Mesodermal cell (in vitro differentiated cells): ENCODE measurements at regions not wholly inside any gene's neighbourhood (a gene's known extent, or its start where the extent isn't known, plus 50 kb on each side); places are given as distances from the start of the nearest gene placed in this dataset.

ENCODE experiments used
- H3K27ac ChIP-seq: 2 replicates; pipeline ENCODE4 v1.7.0; 2013; ENCODE audit warnings: mild to moderate bottlenecking, low read depth, low read length, moderate library complexity; ENCODE audit not compliant: severe bottlenecking
- H3K36me3 ChIP-seq: 2 replicates; pipeline ENCODE4 v1.7.1; 2013; ENCODE audit warnings: mild to moderate bottlenecking, low read length, moderate library complexity; ENCODE audit not compliant: control insufficient read depth, insufficient read depth
- H3K4me1 ChIP-seq: one replicate; pipeline ENCODE4 v1.7.1; 2013; ENCODE audit warnings: mild to moderate bottlenecking, low read length; ENCODE audit not compliant: insufficient read depth, control insufficient read depth, poor library complexity, severe bottlenecking
- H3K4me3 ChIP-seq: 2 replicates; pipeline ENCODE4 v1.7.0; 2013; ENCODE audit warnings: low read length, control low read depth, mild to moderate bottlenecking; ENCODE audit not compliant: insufficient read depth, poor library complexity, severe bottlenecking; ENCODE audit errors: extremely low read depth
- H3K9me3 ChIP-seq: 2 replicates; pipeline ENCODE4 v1.7.1; 2013; ENCODE audit warnings: mild to moderate bottlenecking, low read length, moderate library complexity; ENCODE audit not compliant: control insufficient read depth
- WGBS, 2 experiments: methylation state at CpG; one replicate each; pipeline ENCODE4 v1.1.5; 2013; ENCODE audit warnings: missing lambda C conversion rate in 2 of 2; ENCODE audit not compliant: insufficient coverage in 2 of 2; 5-methylcytosine and 5-hydroxymethylcytosine counted together

GRCh38 chr3:22029480-22029879, 278.5 kb upstream of the ZNF385D start:
- Histone ChIP-seq H3K4me1 (no peaks in the 10 kb centered on the region), H3K27ac (no peak overlapping the region), H3K9me3 (no peaks in the 10 kb centered on the region), H3K4me3 (no peak overlapping the region), H3K36me3 (no peaks in the 10 kb centered on the region)
- WGBS, 2 experiments, result 75 to 94% methylated on average over 2 of the region's 4 CpGs

- Histone ChIP-seq H3K36me3 (no peaks in the 10 kb centered on the region), H3K4me3 (no peak overlapping the region), H3K9me3 (no peaks in the 10 kb centered on the region), H3K27ac (no peak overlapping the region), H3K4me1 (no peaks in the 10 kb centered on the region)
Observed at GRCh38 chr3:22039161-22039560, 288.2 kb upstream of the ZNF385D start.

- no peaks in the 10 kb centered on the region for H3K4me1 ChIP-seq
- no CpG with 5 or more reads among the region's 1 CpG for WGBS, 2 experiments
Observed at GRCh38 chr3:22040150-22040549, 289.1 kb upstream of the ZNF385D start.

GRCh38 chr3:22045882-22046281, 294.9 kb upstream of the ZNF385D start:
- WGBS, 2 experiments, result 100% methylated on average over 1 of the region's 1 CpG; no CpG with 5 or more reads in 1 of the 2 experiments
- no peaks in the 10 kb centered on the region for H3K4me1 ChIP-seq
- H3K4me3 ChIP-seq, result no peak overlapping the region
- H3K27ac ChIP-seq, result no peak overlapping the region
- H3K9me3 ChIP-seq, result no peaks in the 10 kb centered on the region
- no peaks in the 10 kb centered on the region for H3K36me3 ChIP-seq

More at GRCh38 chr3:22040150-22040549, 289.1 kb upstream of the ZNF385D start:
- no peaks in the 10 kb centered on the region for H3K9me3 ChIP-seq
- no peak overlapping the region for H3K4me3 ChIP-seq
- no peaks in the 10 kb centered on the region for H3K36me3 ChIP-seq
- H3K27ac ChIP-seq, result no peak overlapping the region

GRCh38 chr3:22063500-22063899, 312.5 kb upstream of the ZNF385D start:
- Histone ChIP-seq H3K36me3 (no peaks in the 10 kb centered on the region), H3K4me3 (no peak overlapping the region), H3K27ac (no peak overlapping the region), H3K4me1 (no peaks in the 10 kb centered on the region), H3K9me3 (no peaks in the 10 kb centered on the region)
- 78 to 86% methylated on average over 3 of the region's 3 CpGs for WGBS, 2 experiments

- no CpG with 5 or more reads among the region's 2 CpGs for WGBS, 2 experiments
Observed at GRCh38 chr3:22068619-22069018, 317.6 kb upstream of the ZNF385D start.

GRCh38 chr3:22088204-22088603, 337.2 kb upstream of the ZNF385D start:
- Histone ChIP-seq H3K4me3 (no peak overlapping the region), H3K36me3 (no peaks in the 10 kb centered on the region), H3K4me1 (no peaks in the 10 kb centered on the region), H3K9me3 (no peaks in the 10 kb centered on the region), H3K27ac (no peak overlapping the region)
- WGBS, 2 experiments, result 14 to 90% methylated on average over 1 to 2 of the region's 3 CpGs

More at GRCh38 chr3:22068619-22069018, 317.6 kb upstream of the ZNF385D start:
- Histone ChIP-seq H3K36me3 (no peaks in the 10 kb centered on the region), H3K4me1 (no peaks in the 10 kb centered on the region), H3K4me3 (no peak overlapping the region), H3K9me3 (no peaks in the 10 kb centered on the region), H3K27ac (no peak overlapping the region)

GRCh38 chr3:22089284-22089683, 338.3 kb upstream of the ZNF385D start:
- WGBS, 2 experiments, result 33 to 34% methylated on average over 3 to 4 of the region's 4 CpGs
- no peak overlapping the region for H3K27ac ChIP-seq
- H3K4me1 ChIP-seq, result no peaks in the 10 kb centered on the region
- no peak overlapping the region for H3K4me3 ChIP-seq
- H3K9me3 ChIP-seq, result no peaks in the 10 kb centered on the region
- H3K36me3 ChIP-seq, result no peaks in the 10 kb centered on the region

GRCh38 chr3:22091329-22091728, 340.3 kb upstream of the ZNF385D start:
- Histone ChIP-seq H3K36me3 (no peaks in the 10 kb centered on the region), H3K4me3 (no peak overlapping the region), H3K27ac (no peak overlapping the region), H3K4me1 (no peaks in the 10 kb centered on the region), H3K9me3 (no peaks in the 10 kb centered on the region)
- WGBS, 2 experiments, result 80% methylated on average over 1 of the region's 2 CpGs; no CpG with 5 or more reads in 1 of the 2 experiments

- Histone ChIP-seq H3K36me3 (no peaks in the 10 kb centered on the region), H3K27ac (no peak overlapping the region), H3K4me3 (no peak overlapping the region), H3K4me1 (peaks cover 4% of the 10 kb centered on the region), H3K9me3 (no peaks in the 10 kb centered on the region)
- 83% methylated on average over 2 of the region's 2 CpGs; no CpG with 5 or more reads in 1 of the 2 experiments for WGBS, 2 experiments
Observed at GRCh38 chr3:22098021-22098420, 347.0 kb upstream of the ZNF385D start.

- Histone ChIP-seq H3K27ac (no peak overlapping the region), H3K9me3 (no peaks in the 10 kb centered on the region), H3K36me3 (no peaks in the 10 kb centered on the region), H3K4me3 (no peak overlapping the region), H3K4me1 (peaks cover 4% of the 10 kb centered on the region)
- 70 to 93% methylated on average over 2 of the region's 6 CpGs for WGBS, 2 experiments
Observed at GRCh38 chr3:22101351-22101750, 350.3 kb upstream of the ZNF385D start.
